Fibroblast of the aortic adventitia (primary cell): ENCODE measurements at regions not wholly inside any gene's neighbourhood (a gene's known extent, or its start where the extent isn't known, plus 50 kb on each side); places are given as distances from the start of the nearest gene placed in this dataset.

Experiments used
- DNase-seq: peaks from one replicate; pipeline ENCODE4 v3.0.0-alpha.2; 2010; ENCODE audit warnings: low read depth
- H3K4me3 ChIP-seq: 2 replicates; pipeline ENCODE4 v1.5.1; 2011; ENCODE audit warnings: low read depth, mild to moderate bottlenecking, control low read depth, low read length, moderate library complexity
- CTCF ChIP-seq: IDR thresholded peaks from 2 replicates; pipeline ENCODE4 v1.5.1; 2011; ENCODE audit warnings: mild to moderate bottlenecking, low read length, control low read depth, inconsistent platforms; ENCODE audit not compliant: insufficient read depth

GRCh38 chr21:19878133-19878532 is 1120.1 kb upstream of the NCAM2 start:
- TF ChIP-seq CTCF: no peak
- no peak for DNase-seq
- no peak overlapping the region for H3K4me3 ChIP-seq

GRCh38 chr21:19899645-19900044 is 1098.6 kb upstream of the NCAM2 start:
- no peak for DNase-seq
- no peak overlapping the region for H3K4me3 ChIP-seq
- no peak for TF ChIP-seq CTCF

- H3K4me3 ChIP-seq: no peak overlapping the region
- no peak for TF ChIP-seq CTCF
- no peak for DNase-seq
These were observed 1098.1 kb upstream of the NCAM2 start for GRCh38 chr21:19900149-19900548.

- no peak for DNase-seq
- no peak overlapping the region for H3K4me3 ChIP-seq
- no peak for TF ChIP-seq CTCF
These were observed 1089.8 kb upstream of the NCAM2 start for GRCh38 chr21:19908390-19908789.

GRCh38 chr21:19914028-19914427 is 1084.2 kb upstream of the NCAM2 start:
- H3K4me3 ChIP-seq: no peak overlapping the region
- no peak for DNase-seq
- no peak for TF ChIP-seq CTCF

GRCh38 chr21:19921211-19921610 is 1077.0 kb upstream of the NCAM2 start:
- TF ChIP-seq CTCF: no peak
- DNase-seq: no peak
- H3K4me3 ChIP-seq: no peak overlapping the region

GRCh38 chr21:19922122-19922521 is 1076.1 kb upstream of the NCAM2 start:
- no peak overlapping the region for H3K4me3 ChIP-seq
- no peak for DNase-seq
- TF ChIP-seq CTCF: no peak
